ENCODE measurements at regions not wholly inside any gene's neighbourhood (a gene's known extent, or its start where the extent isn't known, plus 50 kb on each side); places are given as distances from the start of the nearest gene placed in this dataset.

GRCh38 chr13:58619396-58620113 is 988.0 kb downstream of the PCDH17 start:
- no peak for DNase-seq (ENCODE audit: low read depth, low spot score)
- Histone ChIP-seq H3K9me3 (ENCODE audit: insufficient read depth, low read length) (no peaks in the 10 kb centered on the region), H3K36me3 (ENCODE audit: insufficient read depth, insufficient read length, low read length) (no peaks in the 10 kb centered on the region), H3K4me3 (ENCODE audit: insufficient read length, low read depth) (no peak overlapping the region), H3K4me1 (ENCODE audit: insufficient read depth, insufficient read length) (no peaks in the 10 kb centered on the region), H3K9ac (ENCODE audit: insufficient read length, low read depth) (no peak overlapping the region), H3K27me3 (ENCODE audit: insufficient read depth, insufficient read length) (no peaks in the 10 kb centered on the region)
- no peak for TF ChIP-seq YY1 (IDR thresholded peaks at IDR 0.05; ENCODE audit: insufficient read depth, insufficient read length)
- TF ChIP-seq ZNF274 (IDR thresholded peaks at IDR 0.05; ENCODE audit: low read depth, low read length): no peak
- TF ChIP-seq SUZ12 (IDR thresholded peaks at IDR 0.05; ENCODE audit: extremely low read depth, insufficient read depth, insufficient read length): no peak

GRCh38 chr13:58620176-58620575 is 988.6 kb downstream of the PCDH17 start:
- no peaks in the 10 kb centered on the region for H3K9me3 ChIP-seq (ENCODE audit: insufficient read depth, low read length)
- no peak overlapping the region for H3K4me3 ChIP-seq (ENCODE audit: insufficient read length, low read depth)
- TF ChIP-seq SUZ12 (IDR thresholded peaks at IDR 0.05; ENCODE audit: extremely low read depth, insufficient read depth, insufficient read length) (no peak), ZNF274 (IDR thresholded peaks at IDR 0.05; ENCODE audit: low read depth, low read length) (no peak), YY1 (IDR thresholded peaks at IDR 0.05; ENCODE audit: insufficient read depth, insufficient read length) (no peak)
- no peak for DNase-seq (ENCODE audit: low read depth, low spot score)
- H3K36me3 ChIP-seq (ENCODE audit: insufficient read depth, insufficient read length, low read length): no peaks in the 10 kb centered on the region
- no peaks in the 10 kb centered on the region for H3K27me3 ChIP-seq (ENCODE audit: insufficient read depth, insufficient read length)
- no peak overlapping the region for H3K9ac ChIP-seq (ENCODE audit: insufficient read length, low read depth)
- no peaks in the 10 kb centered on the region for H3K4me1 ChIP-seq (ENCODE audit: insufficient read depth, insufficient read length)

GRCh38 chr13:58625703-58626389 is 994.3 kb downstream of the PCDH17 start:
- no peaks in the 10 kb centered on the region for H3K36me3 ChIP-seq (ENCODE audit: insufficient read depth, insufficient read length, low read length)
- DNase-seq (ENCODE audit: low read depth, low spot score): no peak
- H3K4me1 ChIP-seq (ENCODE audit: insufficient read depth, insufficient read length): no peaks in the 10 kb centered on the region
- TF ChIP-seq ZNF274 (IDR thresholded peaks at IDR 0.05; ENCODE audit: low read depth, low read length) (no peak), SUZ12 (IDR thresholded peaks at IDR 0.05; ENCODE audit: extremely low read depth, insufficient read depth, insufficient read length) (no peak), YY1 (IDR thresholded peaks at IDR 0.05; ENCODE audit: insufficient read depth, insufficient read length) (no peak)
- H3K9ac ChIP-seq (ENCODE audit: insufficient read length, low read depth): no peak overlapping the region
- H3K9me3 ChIP-seq (ENCODE audit: insufficient read depth, low read length): no peaks in the 10 kb centered on the region
- H3K4me3 ChIP-seq (ENCODE audit: insufficient read length, low read depth): no peak overlapping the region
- no peaks in the 10 kb centered on the region for H3K27me3 ChIP-seq (ENCODE audit: insufficient read depth, insufficient read length)

- Histone ChIP-seq H3K36me3 (ENCODE audit: insufficient read depth, insufficient read length, low read length) (no peaks in the 10 kb centered on the region), H3K9ac (ENCODE audit: insufficient read length, low read depth) (no peak overlapping the region), H3K4me1 (ENCODE audit: insufficient read depth, insufficient read length) (no peaks in the 10 kb centered on the region), H3K4me3 (ENCODE audit: insufficient read length, low read depth) (no peak overlapping the region), H3K27me3 (ENCODE audit: insufficient read depth, insufficient read length) (no peaks in the 10 kb centered on the region), H3K9me3 (ENCODE audit: insufficient read depth, low read length) (no peaks in the 10 kb centered on the region)
- TF ChIP-seq ZNF274 (IDR thresholded peaks at IDR 0.05; ENCODE audit: low read depth, low read length) (no peak), SUZ12 (IDR thresholded peaks at IDR 0.05; ENCODE audit: extremely low read depth, insufficient read depth, insufficient read length) (no peak), YY1 (IDR thresholded peaks at IDR 0.05; ENCODE audit: insufficient read depth, insufficient read length) (no peak)
- no peak for DNase-seq (ENCODE audit: low read depth, low spot score)
Observed at GRCh38 chr13:58630794-58631193, 999.2 kb downstream of the PCDH17 start.

- H3K9me3 ChIP-seq (ENCODE audit: insufficient read depth, low read length): no peaks in the 10 kb centered on the region
- TF ChIP-seq SUZ12 (IDR thresholded peaks at IDR 0.05; ENCODE audit: extremely low read depth, insufficient read depth, insufficient read length): no peak
- TF ChIP-seq YY1 (IDR thresholded peaks at IDR 0.05; ENCODE audit: insufficient read depth, insufficient read length): no peak
- no peak for TF ChIP-seq ZNF274 (IDR thresholded peaks at IDR 0.05; ENCODE audit: low read depth, low read length)
- H3K27me3 ChIP-seq (ENCODE audit: insufficient read depth, insufficient read length): no peaks in the 10 kb centered on the region
- H3K9ac ChIP-seq (ENCODE audit: insufficient read length, low read depth): no peak overlapping the region
- DNase-seq (ENCODE audit: low read depth, low spot score): no peak
- H3K4me3 ChIP-seq (ENCODE audit: insufficient read length, low read depth): no peak overlapping the region
- H3K4me1 ChIP-seq (ENCODE audit: insufficient read depth, insufficient read length): no peaks in the 10 kb centered on the region
- H3K36me3 ChIP-seq (ENCODE audit: insufficient read depth, insufficient read length, low read length): no peaks in the 10 kb centered on the region
Observed at GRCh38 chr13:58633226-58633625, 1001.7 kb downstream of the PCDH17 start.

- TF ChIP-seq SUZ12 (IDR thresholded peaks at IDR 0.05; ENCODE audit: extremely low read depth, insufficient read depth, insufficient read length): no peak
- no peak for TF ChIP-seq YY1 (IDR thresholded peaks at IDR 0.05; ENCODE audit: insufficient read depth, insufficient read length)
- H3K4me1 ChIP-seq (ENCODE audit: insufficient read depth, insufficient read length): no peaks in the 10 kb centered on the region
- H3K9me3 ChIP-seq (ENCODE audit: insufficient read depth, low read length): no peaks in the 10 kb centered on the region
- DNase-seq (ENCODE audit: low read depth, low spot score): no peak
- H3K9ac ChIP-seq (ENCODE audit: insufficient read length, low read depth): no peak overlapping the region
- H3K36me3 ChIP-seq (ENCODE audit: insufficient read depth, insufficient read length, low read length): no peaks in the 10 kb centered on the region
- H3K4me3 ChIP-seq (ENCODE audit: insufficient read length, low read depth): no peak overlapping the region
- no peaks in the 10 kb centered on the region for H3K27me3 ChIP-seq (ENCODE audit: insufficient read depth, insufficient read length)
Observed at GRCh38 chr13:58655086-58655485, 1023.5 kb downstream of the PCDH17 start.

- H3K9ac ChIP-seq (ENCODE audit: insufficient read length, low read depth): no peak overlapping the region
- no peak for TF ChIP-seq ZNF274 (IDR thresholded peaks at IDR 0.05; ENCODE audit: low read depth, low read length)
- TF ChIP-seq YY1 (IDR thresholded peaks at IDR 0.05; ENCODE audit: insufficient read depth, insufficient read length): no peak
- no peak for TF ChIP-seq SUZ12 (IDR thresholded peaks at IDR 0.05; ENCODE audit: extremely low read depth, insufficient read depth, insufficient read length)
- DNase-seq (ENCODE audit: low read depth, low spot score): no peak
- H3K9me3 ChIP-seq (ENCODE audit: insufficient read depth, low read length): no peaks in the 10 kb centered on the region
- no peaks in the 10 kb centered on the region for H3K36me3 ChIP-seq (ENCODE audit: insufficient read depth, insufficient read length, low read length)
- no peak overlapping the region for H3K4me3 ChIP-seq (ENCODE audit: insufficient read length, low read depth)
- H3K4me1 ChIP-seq (ENCODE audit: insufficient read depth, insufficient read length): no peaks in the 10 kb centered on the region
- no peaks in the 10 kb centered on the region for H3K27me3 ChIP-seq (ENCODE audit: insufficient read depth, insufficient read length)
Observed at GRCh38 chr13:58660826-58661225, 1029.3 kb downstream of the PCDH17 start.

Measured in NT2/D1 (cell line).